Fibroblast of gingiva (primary cell): ENCODE measurements at regions not wholly inside any gene's neighbourhood (a gene's known extent, or its start where the extent isn't known, plus 50 kb on each side); places are given as distances from the start of the nearest gene placed in this dataset.
"Not testable (repeated sequence)": the region's sequence is repeated elsewhere in the genome, so short reads cannot be mapped to it uniquely, and the experiment has no call there.

Experiments
- DNase-seq: peaks from one replicate; pipeline ENCODE4 v3.0.0-alpha.2; 2011; ENCODE audit warnings: low read depth

GRCh38 chr3:159727506-159727905 is 261.1 kb upstream of the IL12A start:
- no peak for DNase-seq

- DNase-seq = no peak
These were observed 257.4 kb upstream of the IL12A start for GRCh38 chr3:159731254-159731653.

- DNase-seq = peak; percentile 94
These were observed 256.2 kb upstream of the IL12A start for GRCh38 chr3:159732172-159733111.

- peak; percentile 42 for DNase-seq
These were observed 255.3 kb upstream of the IL12A start for GRCh38 chr3:159733194-159733860.

GRCh38 chr3:159734681-159735080 is 254.0 kb upstream of the IL12A start:
- peak; percentile 40 for DNase-seq

GRCh38 chr3:159739166-159739565 is 249.5 kb upstream of the IL12A start:
- no peak for DNase-seq

GRCh38 chr3:159739969-159740368 is 248.7 kb upstream of the IL12A start:
- no peak for DNase-seq

- DNase-seq = no peak
These were observed 247.4 kb upstream of the IL12A start for GRCh38 chr3:159741281-159741680.

GRCh38 chr3:159748425-159748824 is 240.2 kb upstream of the IL12A start:
- no peak for DNase-seq

- DNase-seq = no peak
These were observed 239.2 kb upstream of the IL12A start for GRCh38 chr3:159749406-159749805.

GRCh38 chr3:159751146-159751545 is 237.5 kb upstream of the IL12A start:
- DNase-seq = no peak

- no peak for DNase-seq
These were observed 236.9 kb upstream of the IL12A start for GRCh38 chr3:159751752-159752151.

- DNase-seq = not testable (repeated sequence)
These were observed 232.1 kb upstream of the IL12A start for GRCh38 chr3:159756279-159757207.

GRCh38 chr3:159757341-159758060 is 231.1 kb upstream of the IL12A start:
- DNase-seq = no peak

GRCh38 chr3:159760046-159760445 is 228.6 kb upstream of the IL12A start:
- no peak for DNase-seq

- peak; percentile 46 for DNase-seq
These were observed 227.3 kb upstream of the IL12A start for GRCh38 chr3:159761369-159761768.

GRCh38 chr3:159761848-159762635 is 226.6 kb upstream of the IL12A start:
- peak; percentile 23 for DNase-seq

- DNase-seq = peak; percentile 77
These were observed 225.5 kb upstream of the IL12A start for GRCh38 chr3:159763011-159763601.

- peak; percentile 84 for DNase-seq
These were observed 224.8 kb upstream of the IL12A start for GRCh38 chr3:159763602-159764489.
